KMS-11 (cell line): ENCODE measurements at regions not wholly inside any gene's neighbourhood (a gene's known extent, or its start where the extent isn't known, plus 50 kb on each side); places are given as distances from the start of the nearest gene placed in this dataset.

ENCODE experiments used
- H2AFZ ChIP-seq: fragments of 200-600 bp; sonication (generic); 2 replicates; pipeline ENCODE4 v1.6.1; 2016; ENCODE audit warnings: antibody characterized with exemption, mixed run types, low read depth
- H3K27ac ChIP-seq: fragments of 200-600 bp; sonication (generic); 2 replicates; pipeline ENCODE4 v1.6.1; 2016; ENCODE audit warnings: mild to moderate bottlenecking, mixed run types
- H3K27me3 ChIP-seq: fragments of 200-600 bp; sonication (generic); 2 replicates; pipeline ENCODE4 v1.6.1; 2017; ENCODE audit warnings: mild to moderate bottlenecking, low read depth, mixed run types, moderate library complexity; ENCODE audit not compliant: insufficient read depth
- H3K36me3 ChIP-seq: fragments of 200-600 bp; sonication (generic); 2 replicates; pipeline ENCODE4 v1.6.1; 2017; ENCODE audit warnings: mild to moderate bottlenecking, mixed run types; ENCODE audit not compliant: insufficient read depth
- H3K4me1 ChIP-seq: fragments of 200-600 bp; sonication (generic); 2 replicates; pipeline ENCODE4 v1.6.1; 2016; ENCODE audit warnings: mild to moderate bottlenecking, low read depth, mixed run types; ENCODE audit not compliant: poor library complexity, severe bottlenecking
- H3K4me2 ChIP-seq: fragments of 200-600 bp; sonication (generic); 2 replicates; pipeline ENCODE4 v1.7.0; 2016; ENCODE audit warnings: mild to moderate bottlenecking, mixed run types
- H3K4me3 ChIP-seq: fragments of 200-600 bp; sonication (generic); IDR thresholded peaks from 2 replicates; pipeline ENCODE4 v1.6.1; 2017; ENCODE audit warnings: low read depth, low read length, mixed read lengths; ENCODE audit not compliant: insufficient read depth
- H3K79me2 ChIP-seq: fragments of 200-600 bp; sonication (generic); 2 replicates; pipeline ENCODE4 v1.6.1; 2016; ENCODE audit warnings: low read depth, mixed run types; ENCODE audit not compliant: insufficient read depth
- H3K9ac ChIP-seq: fragments of 200-600 bp; sonication (generic); 2 replicates; pipeline ENCODE4 v1.6.1; 2016; ENCODE audit warnings: mild to moderate bottlenecking, mixed run types
- H4K20me1 ChIP-seq: fragments of 200-600 bp; sonication (generic); 2 replicates; pipeline ENCODE4 v1.6.1; 2016; ENCODE audit warnings: mild to moderate bottlenecking, mixed run types; ENCODE audit not compliant: insufficient read depth
- TF ChIP-seq, protein P1 (sequence below): fragments of 200-600 bp; sonication (generic); conservative IDR thresholded peaks from 2 replicates; pipeline ENCODE4 v1.6.1; 2017; ENCODE audit warnings: low read depth, mild to moderate bottlenecking, antibody characterized with exemption, low read length, moderate library complexity, mixed read lengths

DNA sequence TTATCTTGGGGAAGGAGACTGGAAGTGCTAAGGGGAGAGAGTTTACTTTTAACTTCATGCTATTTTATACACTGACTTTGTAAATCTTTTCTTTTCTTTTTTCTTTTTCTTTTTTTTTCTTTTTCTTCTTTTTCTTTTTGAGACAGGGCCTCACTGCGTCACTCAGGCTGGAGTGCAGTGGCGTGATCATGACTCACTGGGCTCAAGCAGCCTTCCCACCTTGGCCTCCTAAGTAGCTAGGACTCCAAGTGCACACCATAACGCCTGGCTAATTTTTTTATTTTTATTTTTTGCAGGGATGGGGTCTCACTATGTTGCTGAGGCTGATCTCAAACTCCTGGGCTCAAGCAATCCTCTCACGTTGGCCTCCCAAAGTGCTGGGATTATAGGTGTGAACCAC is 294.6 kb upstream of the PRICKLE1 start:
- TF ChIP-seq, protein P1, sequence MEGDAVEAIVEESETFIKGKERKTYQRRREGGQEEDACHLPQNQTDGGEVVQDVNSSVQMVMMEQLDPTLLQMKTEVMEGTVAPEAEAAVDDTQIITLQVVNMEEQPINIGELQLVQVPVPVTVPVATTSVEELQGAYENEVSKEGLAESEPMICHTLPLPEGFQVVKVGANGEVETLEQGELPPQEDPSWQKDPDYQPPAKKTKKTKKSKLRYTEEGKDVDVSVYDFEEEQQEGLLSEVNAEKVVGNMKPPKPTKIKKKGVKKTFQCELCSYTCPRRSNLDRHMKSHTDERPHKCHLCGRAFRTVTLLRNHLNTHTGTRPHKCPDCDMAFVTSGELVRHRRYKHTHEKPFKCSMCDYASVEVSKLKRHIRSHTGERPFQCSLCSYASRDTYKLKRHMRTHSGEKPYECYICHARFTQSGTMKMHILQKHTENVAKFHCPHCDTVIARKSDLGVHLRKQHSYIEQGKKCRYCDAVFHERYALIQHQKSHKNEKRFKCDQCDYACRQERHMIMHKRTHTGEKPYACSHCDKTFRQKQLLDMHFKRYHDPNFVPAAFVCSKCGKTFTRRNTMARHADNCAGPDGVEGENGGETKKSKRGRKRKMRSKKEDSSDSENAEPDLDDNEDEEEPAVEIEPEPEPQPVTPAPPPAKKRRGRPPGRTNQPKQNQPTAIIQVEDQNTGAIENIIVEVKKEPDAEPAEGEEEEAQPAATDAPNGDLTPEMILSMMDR: no peak
- Histone ChIP-seq H3K27me3 (no peaks in the 10 kb centered on the region), H2AFZ (no peak overlapping the region), H3K79me2 (no peaks in the 10 kb centered on the region), H3K9ac (no peak overlapping the region), H3K36me3 (no peaks in the 10 kb centered on the region), H4K20me1 (no peaks in the 10 kb centered on the region), H3K4me3 (no peak overlapping the region), H3K4me2 (no peak overlapping the region), H3K4me1 (no peaks in the 10 kb centered on the region), H3K27ac (no peak overlapping the region)

DNA sequence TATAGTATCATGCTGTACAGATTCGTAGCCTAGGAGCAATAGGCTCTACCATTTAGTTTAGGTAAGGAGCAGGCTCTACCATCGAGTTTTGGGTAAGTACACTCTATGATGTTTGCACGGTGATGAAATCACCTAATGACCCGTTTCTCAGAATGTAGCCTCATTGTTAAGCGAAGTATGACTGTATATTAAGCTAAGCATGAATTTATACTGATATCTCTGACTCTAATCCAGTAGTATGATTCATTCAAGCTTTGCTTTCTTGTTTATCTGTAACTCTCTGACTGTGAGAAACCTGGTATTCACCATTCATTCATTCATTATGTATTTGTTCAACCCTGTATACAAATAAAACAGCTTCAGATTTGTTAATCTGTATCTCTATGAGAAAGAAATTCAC is 283.9 kb upstream of the PRICKLE1 start:
- H2AFZ ChIP-seq: no peak overlapping the region
- no peak overlapping the region for H3K9ac ChIP-seq
- no peaks in the 10 kb centered on the region for H3K27me3 ChIP-seq
- peaks cover 43% of the 10 kb centered on the region for H3K4me1 ChIP-seq
- H3K79me2 ChIP-seq: no peaks in the 10 kb centered on the region
- H4K20me1 ChIP-seq: no peaks in the 10 kb centered on the region
- no peak overlapping the region for H3K4me2 ChIP-seq
- no peaks in the 10 kb centered on the region for H3K36me3 ChIP-seq
- no peak overlapping the region for H3K27ac ChIP-seq
- TF ChIP-seq, protein P1: no peak
- no peak overlapping the region for H3K4me3 ChIP-seq

DNA sequence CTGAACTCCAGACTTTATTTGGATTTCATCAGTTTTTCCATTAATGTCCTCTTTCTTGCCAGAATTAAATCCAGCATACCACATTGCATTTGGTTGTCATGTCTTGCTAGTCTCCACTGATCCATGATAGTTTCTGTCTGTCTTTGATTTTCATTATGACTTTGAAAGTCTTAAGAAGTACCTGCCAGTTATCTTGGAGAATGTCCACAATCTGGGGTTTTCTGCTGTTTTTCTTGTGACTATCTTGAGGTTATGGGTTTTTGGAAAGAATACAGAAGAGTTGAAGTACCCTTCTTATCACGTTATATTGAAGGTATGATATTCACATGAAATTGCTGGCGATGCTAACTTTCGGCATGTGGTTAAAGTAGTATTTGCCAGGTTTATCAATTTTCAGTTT is 282.3 kb upstream of the PRICKLE1 start:
- TF ChIP-seq, protein P1: no peak
- Histone ChIP-seq H3K4me1 (peaks cover 59% of the 10 kb centered on the region), H2AFZ (no peak overlapping the region), H3K27ac (no peak overlapping the region), H3K27me3 (no peaks in the 10 kb centered on the region), H3K4me2 (peak overlapping the region; percentile 83), H4K20me1 (no peaks in the 10 kb centered on the region), H3K79me2 (no peaks in the 10 kb centered on the region), H3K36me3 (no peaks in the 10 kb centered on the region), H3K4me3 (no peak overlapping the region), H3K9ac (no peak overlapping the region)

DNA sequence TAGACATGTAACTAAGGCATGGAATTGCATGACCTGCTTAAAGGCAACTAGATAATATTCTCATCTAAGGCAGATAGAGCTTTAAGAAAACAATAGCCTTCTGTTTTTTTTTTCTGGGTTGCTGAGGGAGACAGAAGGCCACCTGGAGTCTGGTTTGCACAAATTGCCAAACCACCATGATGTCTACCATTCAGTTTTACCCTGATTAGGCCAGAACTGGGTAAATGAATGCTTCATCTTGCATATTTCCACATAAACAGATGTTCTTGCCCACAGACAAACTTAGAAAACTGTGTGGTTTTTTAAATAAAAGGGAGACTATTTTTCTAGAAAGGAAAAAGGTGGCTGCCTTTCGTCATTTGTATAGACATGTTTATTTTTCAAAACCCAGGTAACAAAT is 278.7 kb upstream of the PRICKLE1 start:
- H3K9ac ChIP-seq: peak overlapping the region; percentile 56
- no peaks in the 10 kb centered on the region for H3K27me3 ChIP-seq
- H3K36me3 ChIP-seq: no peaks in the 10 kb centered on the region
- peaks cover 65% of the 10 kb centered on the region for H3K4me1 ChIP-seq
- H2AFZ ChIP-seq: peak overlapping the region; percentile 24; the same call in 1 of the 2 replicates
- H3K4me3 ChIP-seq: no peak overlapping the region
- H4K20me1 ChIP-seq: no peaks in the 10 kb centered on the region
- peak overlapping the region; percentile 91 for H3K27ac ChIP-seq
- peak overlapping the region; percentile 83 for H3K4me2 ChIP-seq
- TF ChIP-seq, protein P1: no peak
- no peaks in the 10 kb centered on the region for H3K79me2 ChIP-seq
